ENCODE measurements at regions not wholly inside any gene's neighbourhood (a gene's known extent, or its start where the extent isn't known, plus 50 kb on each side); places are given as distances from the start of the nearest gene placed in this dataset.
"Not testable (repeated sequence)": the region's sequence is repeated elsewhere in the genome, so short reads cannot be mapped to it uniquely, and the experiment has no call there.

- FAIRE-seq, result not testable (repeated sequence)
These were observed 64.4 kb downstream of the TMEM200C start for GRCh38 chr18:5830902-5831301.

GRCh38 chr18:5828913-5829312, 66.4 kb downstream of the TMEM200C start:
- FAIRE-seq, result no peak

GRCh38 chr18:5825663-5826062, 69.7 kb downstream of the TMEM200C start:
- no peak for FAIRE-seq

- no peak for FAIRE-seq
These were observed 70.8 kb downstream of the TMEM200C start for GRCh38 chr18:5824370-5824984.

- FAIRE-seq, result no peak
These were observed 77.5 kb downstream of the TMEM200C start for GRCh38 chr18:5817816-5818215.

- FAIRE-seq, result no peak
These were observed 88.5 kb downstream of the TMEM200C start for GRCh38 chr18:5806860-5807259.

- no peak for FAIRE-seq
These were observed 107.4 kb downstream of the TMEM200C start for GRCh38 chr18:5787936-5788335.

- FAIRE-seq, result no peak
These were observed 115.4 kb downstream of the TMEM200C start for GRCh38 chr18:5779922-5780321.

- no peak for FAIRE-seq
These were observed 122.8 kb downstream of the TMEM200C start for GRCh38 chr18:5772306-5773105.

GRCh38 chr18:5771343-5771742, 124.0 kb downstream of the TMEM200C start:
- no peak for FAIRE-seq

- no peak for FAIRE-seq
These were observed 125.1 kb downstream of the TMEM200C start for GRCh38 chr18:5770176-5770575.

- FAIRE-seq, result no peak
These were observed 126.9 kb downstream of the TMEM200C start for GRCh38 chr18:5768454-5768853.

- FAIRE-seq, result no peak
These were observed 136.1 kb downstream of the TMEM200C start for GRCh38 chr18:5759194-5759593.

- FAIRE-seq, result no peak
These were observed 138.5 kb downstream of the TMEM200C start for GRCh38 chr18:5756823-5757222.

GRCh38 chr18:5747678-5748077, 147.6 kb downstream of the TMEM200C start:
- no peak for FAIRE-seq

- no peak for FAIRE-seq
These were observed 148.5 kb downstream of the TMEM200C start for GRCh38 chr18:5746844-5747243.

GRCh38 chr18:5744659-5745058, 150.7 kb downstream of the TMEM200C start:
- no peak for FAIRE-seq

- no peak for FAIRE-seq
These were observed 156.8 kb downstream of the TMEM200C start for GRCh38 chr18:5738526-5738925.

GRCh38 chr18:5732318-5732717, 163.0 kb downstream of the TMEM200C start:
- FAIRE-seq, result no peak

- no peak for FAIRE-seq
These were observed 165.2 kb downstream of the TMEM200C start for GRCh38 chr18:5729983-5730699.

- FAIRE-seq, result no peak
These were observed 166.8 kb downstream of the TMEM200C start for GRCh38 chr18:5728531-5728930.

GRCh38 chr18:5726011-5726410, 169.3 kb downstream of the TMEM200C start:
- FAIRE-seq, result no peak

- FAIRE-seq, result no peak
These were observed 173.4 kb downstream of the TMEM200C start for GRCh38 chr18:5721924-5722323.

GRCh38 chr18:5720132-5720531, 175.2 kb downstream of the TMEM200C start:
- FAIRE-seq, result no peak
